ENCODE measurements at regions not wholly inside any gene's neighbourhood (a gene's known extent, or its start where the extent isn't known, plus 50 kb on each side); places are given as distances from the start of the nearest gene placed in this dataset.

DNA sequence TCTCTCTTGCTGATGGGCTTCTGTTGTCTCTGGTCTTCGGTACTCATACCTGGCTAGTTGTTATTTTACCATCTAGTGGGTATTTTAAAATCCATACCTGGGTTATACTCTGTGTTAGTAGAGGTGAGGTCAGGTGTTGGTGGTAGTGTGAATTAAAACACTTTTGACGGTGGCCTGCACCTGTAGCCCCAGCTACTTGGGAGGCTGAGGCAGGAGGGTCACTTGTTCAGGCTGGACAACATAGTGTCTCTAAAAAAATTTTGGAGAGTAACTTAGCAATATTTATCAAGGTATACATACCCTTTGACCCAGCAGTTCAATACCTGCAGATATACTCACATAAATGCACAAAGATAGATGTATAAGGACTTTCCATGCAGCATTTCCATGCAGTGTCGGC lies 55.4 kb downstream of the GSX1 start:
- Mint-ChIP-seq H3K4me1 (no peaks in the 10 kb centered on the region), H3K4me3 (no peak overlapping the region), H3K9me3 (peaks cover 14% of the 10 kb centered on the region), H3K27ac (no peak overlapping the region), H3K27me3 (ENCODE audit: low read depth) (peaks cover 84% of the 10 kb centered on the region), H3K36me3 (no peaks in the 10 kb centered on the region)
- no peak for DNase-seq (ENCODE audit: low spot score in 2 of 2, unreplicated experiment in 2 of 2)
- TF ChIP-seq, protein P1, sequence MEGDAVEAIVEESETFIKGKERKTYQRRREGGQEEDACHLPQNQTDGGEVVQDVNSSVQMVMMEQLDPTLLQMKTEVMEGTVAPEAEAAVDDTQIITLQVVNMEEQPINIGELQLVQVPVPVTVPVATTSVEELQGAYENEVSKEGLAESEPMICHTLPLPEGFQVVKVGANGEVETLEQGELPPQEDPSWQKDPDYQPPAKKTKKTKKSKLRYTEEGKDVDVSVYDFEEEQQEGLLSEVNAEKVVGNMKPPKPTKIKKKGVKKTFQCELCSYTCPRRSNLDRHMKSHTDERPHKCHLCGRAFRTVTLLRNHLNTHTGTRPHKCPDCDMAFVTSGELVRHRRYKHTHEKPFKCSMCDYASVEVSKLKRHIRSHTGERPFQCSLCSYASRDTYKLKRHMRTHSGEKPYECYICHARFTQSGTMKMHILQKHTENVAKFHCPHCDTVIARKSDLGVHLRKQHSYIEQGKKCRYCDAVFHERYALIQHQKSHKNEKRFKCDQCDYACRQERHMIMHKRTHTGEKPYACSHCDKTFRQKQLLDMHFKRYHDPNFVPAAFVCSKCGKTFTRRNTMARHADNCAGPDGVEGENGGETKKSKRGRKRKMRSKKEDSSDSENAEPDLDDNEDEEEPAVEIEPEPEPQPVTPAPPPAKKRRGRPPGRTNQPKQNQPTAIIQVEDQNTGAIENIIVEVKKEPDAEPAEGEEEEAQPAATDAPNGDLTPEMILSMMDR (IDR thresholded peaks at IDR 0.05; ENCODE audit: unreplicated experiment), result no peak

DNA sequence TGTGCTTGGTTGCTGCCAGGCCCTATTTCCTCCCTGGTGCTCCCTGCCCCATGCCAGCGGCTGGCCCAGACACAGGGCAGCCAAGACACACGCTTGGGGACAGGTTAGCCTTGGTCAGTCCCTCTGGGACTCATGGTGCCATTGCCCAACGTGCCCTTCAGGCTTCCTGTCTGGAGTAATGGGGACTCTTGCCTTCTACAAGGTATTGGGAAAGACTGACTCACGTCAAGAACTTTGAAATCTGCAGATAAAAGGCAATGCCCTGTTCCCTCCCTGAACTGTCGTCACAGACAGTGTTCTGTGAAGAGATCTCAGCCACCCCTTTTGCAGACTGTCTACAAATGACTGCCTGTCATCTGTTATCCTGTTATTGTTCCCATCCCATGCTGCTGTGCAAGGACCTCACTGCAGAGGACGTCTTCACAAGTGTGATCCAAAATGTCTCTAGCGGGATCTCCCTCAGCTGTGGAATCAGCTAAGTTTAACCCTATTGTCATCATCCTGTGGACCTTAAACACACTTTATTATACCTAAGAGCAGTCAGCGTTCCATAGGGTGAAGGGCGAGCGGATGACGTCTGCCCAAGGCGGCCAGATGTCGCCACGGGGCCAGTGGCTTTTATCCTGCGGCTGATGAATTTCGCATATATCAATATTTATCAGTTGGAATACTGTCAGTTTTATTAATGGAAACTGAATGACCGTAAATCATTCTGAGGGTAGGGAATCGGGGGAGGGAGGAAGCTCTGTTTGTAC lies 59.0 kb downstream of the GSX1 start:
- Mint-ChIP-seq H3K4me1 (no peaks in the 10 kb centered on the region), H3K27ac (no peak overlapping the region), H3K27me3 (ENCODE audit: low read depth) (peaks cover 87% of the 10 kb centered on the region), H3K9me3 (no peaks in the 10 kb centered on the region), H3K4me3 (no peak overlapping the region), H3K36me3 (no peaks in the 10 kb centered on the region)
- no peak for DNase-seq (ENCODE audit: low spot score in 2 of 2, unreplicated experiment in 2 of 2)
- TF ChIP-seq, protein P1 (IDR thresholded peaks at IDR 0.05; ENCODE audit: unreplicated experiment), result no peak

DNA sequence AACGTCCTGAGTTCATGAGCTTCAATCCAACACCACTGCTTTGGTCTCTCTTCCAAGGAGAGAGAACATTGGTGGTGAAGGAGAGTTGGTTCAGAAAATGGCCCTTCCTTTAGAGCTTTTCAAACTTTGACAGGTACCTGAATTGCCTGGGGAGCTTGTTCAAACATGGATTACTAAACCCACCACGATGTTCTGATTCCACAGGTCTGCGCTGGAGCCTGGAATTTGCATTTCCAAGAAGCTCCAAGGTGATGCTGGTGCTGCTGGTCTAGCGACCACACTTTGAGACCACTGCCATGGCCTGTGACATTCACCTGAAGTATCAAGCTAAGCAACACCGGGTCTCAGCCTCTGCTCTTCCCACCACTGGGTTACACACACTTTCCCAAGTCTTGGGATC lies 60.2 kb downstream of the GSX1 start:
- H3K36me3 Mint-ChIP-seq, result no peaks in the 10 kb centered on the region
- H3K27ac Mint-ChIP-seq, result no peak overlapping the region
- no peak overlapping the region for H3K4me3 Mint-ChIP-seq
- peaks cover 78% of the 10 kb centered on the region for H3K27me3 Mint-ChIP-seq (ENCODE audit: low read depth)
- DNase-seq (ENCODE audit: low spot score in 2 of 2, unreplicated experiment in 2 of 2), result no peak
- H3K9me3 Mint-ChIP-seq, result no peaks in the 10 kb centered on the region
- H3K4me1 Mint-ChIP-seq, result no peaks in the 10 kb centered on the region
- TF ChIP-seq, protein P1 (IDR thresholded peaks at IDR 0.05; ENCODE audit: unreplicated experiment), result no peak

DNA sequence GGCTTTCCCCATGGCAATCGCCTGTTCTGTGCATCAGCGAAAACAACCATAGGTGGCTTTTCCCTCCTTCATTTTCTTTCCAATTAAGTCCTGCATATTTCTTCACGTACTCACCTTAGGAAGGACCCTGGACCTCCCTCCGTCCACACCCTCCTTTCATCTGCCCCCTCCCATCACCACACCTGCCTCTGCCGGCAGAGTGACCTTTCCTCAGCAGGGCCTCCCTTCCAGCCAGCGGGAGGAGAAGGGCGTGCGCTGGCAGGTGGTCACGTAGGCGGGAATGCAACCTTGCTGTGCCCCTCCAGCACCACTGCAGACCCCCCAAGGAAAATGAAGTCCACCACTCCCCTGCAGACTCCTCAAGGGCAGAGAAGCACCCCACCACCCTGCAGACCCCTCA lies 61.1 kb downstream of the GSX1 start:
- H3K36me3 Mint-ChIP-seq, result no peaks in the 10 kb centered on the region
- TF ChIP-seq, protein P1 (IDR thresholded peaks at IDR 0.05; ENCODE audit: unreplicated experiment), result no peak
- no peaks in the 10 kb centered on the region for H3K4me1 Mint-ChIP-seq
- H3K4me3 Mint-ChIP-seq, result no peak overlapping the region
- DNase-seq (ENCODE audit: low spot score in 2 of 2, unreplicated experiment in 2 of 2), result no peak
- H3K9me3 Mint-ChIP-seq, result no peaks in the 10 kb centered on the region
- peaks cover 70% of the 10 kb centered on the region for H3K27me3 Mint-ChIP-seq (ENCODE audit: low read depth)
- H3K27ac Mint-ChIP-seq, result no peak overlapping the region

DNA sequence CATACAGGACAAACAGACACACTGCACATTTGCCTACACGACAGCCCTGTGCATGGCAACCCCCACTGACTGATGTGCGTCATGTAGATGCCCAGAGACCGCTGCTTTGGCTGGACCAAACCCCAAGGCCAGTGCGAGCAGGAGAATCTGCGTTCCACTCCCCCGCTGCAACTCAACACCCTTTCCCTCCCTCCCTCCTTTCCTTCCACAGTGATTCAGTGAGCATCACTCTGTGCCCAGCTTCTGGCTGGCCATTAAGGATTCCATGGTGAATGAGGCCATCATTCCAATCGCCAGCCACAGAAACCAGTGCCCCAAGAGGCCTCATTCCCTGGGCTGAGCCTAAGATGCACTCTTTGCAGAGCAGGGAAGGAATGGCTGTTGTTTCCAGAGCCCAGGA lies 61.6 kb downstream of the GSX1 start:
- no peak overlapping the region for H3K4me3 Mint-ChIP-seq
- TF ChIP-seq, protein P1 (IDR thresholded peaks at IDR 0.05; ENCODE audit: unreplicated experiment), result no peak
- no peaks in the 10 kb centered on the region for H3K9me3 Mint-ChIP-seq
- DNase-seq (ENCODE audit: low spot score in 2 of 2, unreplicated experiment in 2 of 2), result no peak
- H3K27me3 Mint-ChIP-seq (ENCODE audit: low read depth), result peaks cover 69% of the 10 kb centered on the region
- no peaks in the 10 kb centered on the region for H3K36me3 Mint-ChIP-seq
- H3K27ac Mint-ChIP-seq, result no peak overlapping the region
- H3K4me1 Mint-ChIP-seq, result no peaks in the 10 kb centered on the region

All from mesothelial cell of epicardium (in vitro differentiated cells).